Fibroblast of mammary gland (primary cell): ENCODE measurements at regions not wholly inside any gene's neighbourhood (a gene's known extent, or its start where the extent isn't known, plus 50 kb on each side); places are given as distances from the start of the nearest gene placed in this dataset.

Experiments used
- DNase-seq: peaks from one replicate; pipeline ENCODE4 v3.0.0-alpha.2; 2010; ENCODE audit warnings: low read depth
- H3K4me3 ChIP-seq: 2 replicates; pipeline ENCODE4 v1.5.1; 2011; ENCODE audit warnings: low read depth, mild to moderate bottlenecking, low read length, moderate library complexity; ENCODE audit not compliant: control insufficient read depth
- TF ChIP-seq, protein P1 (sequence below): conservative IDR thresholded peaks from 2 replicates; pipeline ENCODE4 v1.5.1; 2011; ENCODE audit warnings: low read depth, low read length, inconsistent platforms; ENCODE audit not compliant: control insufficient read depth, insufficient read depth

DNA sequence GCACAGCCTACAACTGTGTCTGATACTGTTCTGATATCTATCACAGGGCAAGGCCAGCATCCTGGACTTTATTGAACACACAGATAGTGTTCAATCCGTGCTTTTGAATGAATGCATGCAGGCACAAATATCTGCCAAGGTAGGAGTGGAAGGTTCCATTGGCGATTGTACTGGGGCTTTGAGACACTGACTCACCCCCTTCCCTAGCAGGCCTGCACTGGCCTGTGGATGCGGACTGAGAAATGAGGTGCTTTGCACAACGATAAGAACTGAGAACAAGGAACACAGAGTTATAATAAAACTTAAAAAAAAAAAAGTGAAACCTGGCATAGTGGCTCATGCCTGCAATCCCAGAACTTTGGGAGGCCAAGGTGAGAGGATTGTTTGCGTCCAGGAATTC is 62.4 kb upstream of the NGF start:
- DNase-seq: no peak

DNA sequence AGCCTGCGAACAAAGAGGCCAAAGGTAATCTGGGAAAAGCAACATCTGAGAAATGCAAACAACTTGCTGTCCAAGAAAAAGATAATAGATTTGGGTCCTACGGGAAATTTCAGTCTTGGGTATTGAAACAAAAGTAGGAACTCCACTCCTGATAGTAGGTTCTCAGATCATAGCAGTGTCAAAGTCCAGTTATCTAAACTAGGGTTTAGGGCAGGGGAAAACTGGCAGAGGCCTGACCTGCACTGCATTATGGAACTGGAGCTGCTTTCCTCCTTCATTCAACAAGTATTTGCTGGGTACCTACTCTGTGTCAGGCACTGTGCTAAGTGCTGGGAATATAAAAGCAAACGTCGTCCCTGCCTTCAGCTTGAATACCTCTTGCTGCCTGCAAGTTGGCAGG is 60.7 kb upstream of the NGF start:
- DNase-seq: no peak
- TF ChIP-seq, protein P1, sequence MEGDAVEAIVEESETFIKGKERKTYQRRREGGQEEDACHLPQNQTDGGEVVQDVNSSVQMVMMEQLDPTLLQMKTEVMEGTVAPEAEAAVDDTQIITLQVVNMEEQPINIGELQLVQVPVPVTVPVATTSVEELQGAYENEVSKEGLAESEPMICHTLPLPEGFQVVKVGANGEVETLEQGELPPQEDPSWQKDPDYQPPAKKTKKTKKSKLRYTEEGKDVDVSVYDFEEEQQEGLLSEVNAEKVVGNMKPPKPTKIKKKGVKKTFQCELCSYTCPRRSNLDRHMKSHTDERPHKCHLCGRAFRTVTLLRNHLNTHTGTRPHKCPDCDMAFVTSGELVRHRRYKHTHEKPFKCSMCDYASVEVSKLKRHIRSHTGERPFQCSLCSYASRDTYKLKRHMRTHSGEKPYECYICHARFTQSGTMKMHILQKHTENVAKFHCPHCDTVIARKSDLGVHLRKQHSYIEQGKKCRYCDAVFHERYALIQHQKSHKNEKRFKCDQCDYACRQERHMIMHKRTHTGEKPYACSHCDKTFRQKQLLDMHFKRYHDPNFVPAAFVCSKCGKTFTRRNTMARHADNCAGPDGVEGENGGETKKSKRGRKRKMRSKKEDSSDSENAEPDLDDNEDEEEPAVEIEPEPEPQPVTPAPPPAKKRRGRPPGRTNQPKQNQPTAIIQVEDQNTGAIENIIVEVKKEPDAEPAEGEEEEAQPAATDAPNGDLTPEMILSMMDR: no peak
- no peak overlapping the region for H3K4me3 ChIP-seq

More for the DNA sequence above, 62.4 kb upstream of the NGF start:
- no peak overlapping the region for H3K4me3 ChIP-seq
- TF ChIP-seq, protein P1: no peak
